ENCODE measurements at regions not wholly inside any gene's neighbourhood (a gene's known extent, or its start where the extent isn't known, plus 50 kb on each side); places are given as distances from the start of the nearest gene placed in this dataset.

DNA sequence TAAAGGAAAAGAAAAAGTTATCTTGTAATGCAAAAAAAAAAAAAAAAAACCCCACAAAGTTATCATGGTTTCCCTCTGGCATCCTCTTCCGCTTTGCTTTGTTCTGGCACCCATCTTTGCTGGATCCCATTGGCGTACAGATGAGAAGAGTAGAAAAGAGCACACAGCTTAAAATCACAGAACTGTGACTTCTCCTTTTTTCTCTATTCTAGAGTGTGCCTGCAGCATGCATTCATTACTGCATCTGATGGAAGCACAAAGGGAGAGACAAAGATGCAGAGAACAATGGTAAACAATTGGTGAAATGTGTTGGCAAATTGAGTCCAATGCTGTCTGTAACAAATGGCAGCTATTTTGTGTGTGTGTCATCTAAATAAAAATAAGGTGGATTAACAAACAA, 440.8 kb upstream of the PIK3R1 start:
- TF ChIP-seq FOXA1 (IDR thresholded peaks at IDR 0.05) (no peak), CTCF (IDR thresholded peaks at IDR 0.05; ENCODE audit: low read depth, low read length, missing input control) (no peak), YY1 (IDR thresholded peaks at IDR 0.05) (no peak), ZBTB33 (IDR thresholded peaks at IDR 0.05) (no peak), RAD21 (IDR thresholded peaks at IDR 0.05) (no peak), FOXA2 (IDR thresholded peaks at IDR 0.05) (no peak), GABPA (IDR thresholded peaks at IDR 0.05 in 1 of 2, conservative IDR thresholded peaks at IDR 0.05 in 1 of 2) (no peak), SP1 (IDR thresholded peaks at IDR 0.05) (no peak), EGR1 (IDR thresholded peaks at IDR 0.05; ENCODE audit: low read depth in 2 of 2) (no peak), NR2F2 (IDR thresholded peaks at IDR 0.05) (no peak)
- TF ChIP-seq, protein P1, sequence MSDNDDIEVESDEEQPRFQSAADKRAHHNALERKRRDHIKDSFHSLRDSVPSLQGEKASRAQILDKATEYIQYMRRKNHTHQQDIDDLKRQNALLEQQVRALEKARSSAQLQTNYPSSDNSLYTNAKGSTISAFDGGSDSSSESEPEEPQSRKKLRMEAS (IDR thresholded peaks at IDR 0.05) = no peak

Data from liver (tissue), 3 donors.